GM21717 (cell line): ENCODE measurements at regions not wholly inside any gene's neighbourhood (a gene's known extent, or its start where the extent isn't known, plus 50 kb on each side); places are given as distances from the start of the nearest gene placed in this dataset.
A peak's percentile ranks its signal among the peaks of the same experiment; 100 is the strongest.

Source experiments
- ATAC-seq: cut with Tn5 transposase; IDR thresholded peaks from one replicate; pipeline ENCODE4 v1.9.1; 2021; ENCODE audit warnings: mild to moderate bottlenecking, moderate library complexity; ENCODE audit not compliant: unreplicated experiment

- no peak for ATAC-seq
Observed at GRCh38 chr5:93279296-93279963, 301.6 kb downstream of the NR2F1-AS1 start.

GRCh38 chr5:93278896-93279295 lies 302.1 kb downstream of the NR2F1-AS1 start:
- no peak for ATAC-seq

- ATAC-seq: no peak
Observed at GRCh38 chr5:93277051-93277450, 304.0 kb downstream of the NR2F1-AS1 start.

GRCh38 chr5:93275376-93275775 lies 305.6 kb downstream of the NR2F1-AS1 start:
- ATAC-seq: no peak

GRCh38 chr5:93274291-93274690 lies 306.7 kb downstream of the NR2F1-AS1 start:
- ATAC-seq: no peak

- ATAC-seq: no peak
Observed at GRCh38 chr5:93273176-93273575, 307.8 kb downstream of the NR2F1-AS1 start.

GRCh38 chr5:93272108-93272507 lies 308.9 kb downstream of the NR2F1-AS1 start:
- ATAC-seq: no peak

- no peak for ATAC-seq
Observed at GRCh38 chr5:93267736-93268135, 313.3 kb downstream of the NR2F1-AS1 start.

- no peak for ATAC-seq
Observed at GRCh38 chr5:93267276-93267675, 313.7 kb downstream of the NR2F1-AS1 start.

GRCh38 chr5:93257616-93258015 lies 323.4 kb downstream of the NR2F1-AS1 start:
- ATAC-seq: no peak

- ATAC-seq: no peak
Observed at GRCh38 chr5:93255796-93256195, 325.2 kb downstream of the NR2F1-AS1 start.

GRCh38 chr5:93252165-93252564 lies 328.9 kb downstream of the NR2F1-AS1 start:
- no peak for ATAC-seq

- no peak for ATAC-seq
Observed at GRCh38 chr5:93251347-93251746, 329.7 kb downstream of the NR2F1-AS1 start.

- no peak for ATAC-seq
Observed at GRCh38 chr5:93250424-93250823, 330.6 kb downstream of the NR2F1-AS1 start.

- no peak for ATAC-seq
Observed at GRCh38 chr5:93249651-93250289, 331.2 kb downstream of the NR2F1-AS1 start.

- no peak for ATAC-seq
Observed at GRCh38 chr5:93247105-93247504, 333.9 kb downstream of the NR2F1-AS1 start.

GRCh38 chr5:93246090-93246855 lies 334.7 kb downstream of the NR2F1-AS1 start:
- no peak for ATAC-seq

GRCh38 chr5:93245226-93245625 lies 335.8 kb downstream of the NR2F1-AS1 start:
- ATAC-seq: no peak

GRCh38 chr5:93243481-93243880 lies 337.5 kb downstream of the NR2F1-AS1 start:
- ATAC-seq: no peak

- peak; percentile 57 for ATAC-seq
Observed at GRCh38 chr5:93240228-93240834, 340.7 kb downstream of the NR2F1-AS1 start.

GRCh38 chr5:93236807-93237421 lies 344.1 kb downstream of the NR2F1-AS1 start:
- ATAC-seq: no peak
